HUES64 (cell line): ENCODE measurements at regions not wholly inside any gene's neighbourhood (a gene's known extent, or its start where the extent isn't known, plus 50 kb on each side); places are given as distances from the start of the nearest gene placed in this dataset.
"Not testable (repeated sequence)": the region's sequence is repeated elsewhere in the genome, so short reads cannot be mapped to it uniquely, and the experiment has no call there.

ENCODE experiments used
- H3K27ac ChIP-seq: 2 replicates; pipeline ENCODE4 v1.7.0; 2013; ENCODE audit warnings: low read depth, low read length, inconsistent platforms
- H3K27me3 ChIP-seq: 2 replicates; pipeline ENCODE4 v1.6.1; 2013; ENCODE audit warnings: mild to moderate bottlenecking, low read length; ENCODE audit not compliant: insufficient read depth
- H3K36me3 ChIP-seq: 2 replicates; pipeline ENCODE4 v1.6.1; 2013; ENCODE audit warnings: mild to moderate bottlenecking, low read length; ENCODE audit not compliant: insufficient read depth
- H3K4me1 ChIP-seq: 2 replicates; pipeline ENCODE4 v1.6.1; 2013; ENCODE audit warnings: mild to moderate bottlenecking, low read length, moderate library complexity; ENCODE audit not compliant: insufficient read depth
- H3K4me3 ChIP-seq: 2 replicates; pipeline ENCODE4 v1.5.1; 2013; ENCODE audit warnings: mild to moderate bottlenecking, low read length, moderate library complexity
- H3K9ac ChIP-seq: 2 replicates; pipeline ENCODE4 v1.6.1; 2013; ENCODE audit warnings: mild to moderate bottlenecking, low read depth, low read length
- H3K9me3 ChIP-seq: 2 replicates; pipeline ENCODE4 v1.6.1; 2013; ENCODE audit warnings: low read depth, low read length; ENCODE audit not compliant: insufficient read depth
- WGBS: fragments of 150-250, 120-280 bp; methylation state at CpG from one replicate; pipeline ENCODE4 v1.1.7; 2013; ENCODE audit warnings: missing lambda C conversion rate; 5-methylcytosine and 5-hydroxymethylcytosine counted together

GRCh38 chr3:94453864-94454263, 391.0 kb downstream of the NSUN3 start:
- no peak overlapping the region for H3K9ac ChIP-seq
- H3K4me1 ChIP-seq, result no peaks in the 10 kb centered on the region

GRCh38 chr3:94459167-94459566, 396.3 kb downstream of the NSUN3 start:
- WGBS, result 100% methylated on average over 1 of the region's 1 CpG
- Histone ChIP-seq H3K27ac (no peak overlapping the region), H3K9me3 (no peaks in the 10 kb centered on the region), H3K27me3 (no peaks in the 10 kb centered on the region), H3K36me3 (no peaks in the 10 kb centered on the region), H3K9ac (no peak overlapping the region), H3K4me3 (no peak overlapping the region), H3K4me1 (no peaks in the 10 kb centered on the region)

More at GRCh38 chr3:94453864-94454263, 391.0 kb downstream of the NSUN3 start:
- WGBS, result 83% methylated on average over 1 of the region's 1 CpG
- no peaks in the 10 kb centered on the region for H3K9me3 ChIP-seq
- H3K4me3 ChIP-seq, result no peak overlapping the region
- no peaks in the 10 kb centered on the region for H3K36me3 ChIP-seq
- no peak overlapping the region for H3K27ac ChIP-seq
- no peaks in the 10 kb centered on the region for H3K27me3 ChIP-seq

- Histone ChIP-seq H3K9ac (no peak overlapping the region), H3K36me3 (no peaks in the 10 kb centered on the region), H3K27me3 (no peaks in the 10 kb centered on the region), H3K9me3 (no peaks in the 10 kb centered on the region), H3K27ac (no peak overlapping the region), H3K4me1 (no peaks in the 10 kb centered on the region), H3K4me3 (no peak overlapping the region)
- WGBS, result 70% methylated on average over 3 of the region's 3 CpGs
Measured at GRCh38 chr3:94460931-94461330, 398.1 kb downstream of the NSUN3 start.

GRCh38 chr3:94462931-94463330, 400.1 kb downstream of the NSUN3 start:
- Histone ChIP-seq H3K9ac (no peak overlapping the region), H3K27ac (no peak overlapping the region), H3K27me3 (no peaks in the 10 kb centered on the region), H3K9me3 (no peaks in the 10 kb centered on the region), H3K4me1 (no peaks in the 10 kb centered on the region), H3K36me3 (no peaks in the 10 kb centered on the region), H3K4me3 (no peak overlapping the region)
- WGBS, result 95% methylated on average over 2 of the region's 2 CpGs

- Histone ChIP-seq H3K9ac (no peak overlapping the region), H3K27ac (no peak overlapping the region), H3K9me3 (peaks cover 40% of the 10 kb centered on the region), H3K4me3 (no peak overlapping the region), H3K4me1 (peaks cover 4% of the 10 kb centered on the region), H3K36me3 (no peaks in the 10 kb centered on the region), H3K27me3 (no peaks in the 10 kb centered on the region)
Measured at GRCh38 chr3:94472511-94472910, 409.6 kb downstream of the NSUN3 start.

GRCh38 chr3:94481226-94481898, 418.5 kb downstream of the NSUN3 start:
- H3K36me3 ChIP-seq, result no peaks in the 10 kb centered on the region
- H3K4me1 ChIP-seq, result no peaks in the 10 kb centered on the region
- no peak overlapping the region for H3K27ac ChIP-seq
- H3K27me3 ChIP-seq, result no peaks in the 10 kb centered on the region
- H3K9ac ChIP-seq, result no peak overlapping the region
- no peak overlapping the region for H3K4me3 ChIP-seq
- 94% methylated on average over 3 of the region's 3 CpGs for WGBS
- no peaks in the 10 kb centered on the region; the same call in 1 of the 2 replicates for H3K9me3 ChIP-seq

- Histone ChIP-seq H3K36me3 (no peaks in the 10 kb centered on the region), H3K9ac (no peak overlapping the region), H3K4me3 (no peak overlapping the region), H3K4me1 (no peaks in the 10 kb centered on the region), H3K27ac (no peak overlapping the region), H3K9me3 (no peaks in the 10 kb centered on the region), H3K27me3 (no peaks in the 10 kb centered on the region)
- WGBS, result 98% methylated on average over 3 of the region's 3 CpGs
Measured at GRCh38 chr3:94482686-94483085, 419.8 kb downstream of the NSUN3 start.

- no peak overlapping the region for H3K4me3 ChIP-seq
- 100% methylated on average over 1 of the region's 2 CpGs for WGBS
- H3K36me3 ChIP-seq, result no peaks in the 10 kb centered on the region
- H3K27ac ChIP-seq, result no peak overlapping the region
- H3K9ac ChIP-seq, result no peak overlapping the region
- no peaks in the 10 kb centered on the region for H3K9me3 ChIP-seq
- H3K27me3 ChIP-seq, result no peaks in the 10 kb centered on the region
- H3K4me1 ChIP-seq, result no peaks in the 10 kb centered on the region
Measured at GRCh38 chr3:94483403-94483802, 420.5 kb downstream of the NSUN3 start.

- Histone ChIP-seq H3K9ac (no peak overlapping the region), H3K4me1 (0 out of 2 replicates have a peak, but pooled peaks cover 6% of the 10 kb centered on the region), H3K4me3 (no peak overlapping the region), H3K36me3 (no peaks in the 10 kb centered on the region), H3K9me3 (no peaks in the 10 kb centered on the region), H3K27ac (no peak overlapping the region), H3K27me3 (no peaks in the 10 kb centered on the region)
Measured at GRCh38 chr3:94494992-94495391, 432.1 kb downstream of the NSUN3 start.

- H3K4me1 ChIP-seq, result no peaks in the 10 kb centered on the region
- H3K9ac ChIP-seq, result no peak overlapping the region
- no peak overlapping the region for H3K27ac ChIP-seq
- H3K27me3 ChIP-seq, result no peaks in the 10 kb centered on the region
- H3K36me3 ChIP-seq, result no peaks in the 10 kb centered on the region
- WGBS, result 96% methylated on average over 3 of the region's 3 CpGs
- peaks cover 24% of the 10 kb centered on the region for H3K9me3 ChIP-seq
- no peak overlapping the region for H3K4me3 ChIP-seq
Measured at GRCh38 chr3:94500146-94500545, 437.3 kb downstream of the NSUN3 start.

GRCh38 chr3:94507354-94507753, 444.5 kb downstream of the NSUN3 start:
- H3K4me3 ChIP-seq, H3K4me1 ChIP-seq, H3K36me3 ChIP-seq, H3K9ac ChIP-seq, H3K27ac ChIP-seq, H3K27me3 ChIP-seq: not testable (repeated sequence)
- 97% methylated on average over 25 of the region's 25 CpGs for WGBS
- H3K9me3 ChIP-seq, result peaks cover 23% of the 10 kb centered on the region

GRCh38 chr3:94512876-94513275, 450.0 kb downstream of the NSUN3 start:
- Histone ChIP-seq H3K9ac (no peak overlapping the region), H3K4me1 (0 out of 2 replicates have a peak, but pooled peaks cover 4% of the 10 kb centered on the region), H3K4me3 (no peak overlapping the region), H3K27me3 (no peaks in the 10 kb centered on the region), H3K9me3 (no peaks in the 10 kb centered on the region), H3K27ac (no peak overlapping the region), H3K36me3 (no peaks in the 10 kb centered on the region)
- WGBS, result 91% methylated on average over 1 of the region's 3 CpGs
